K562 (cell line): ENCODE measurements at regions not wholly inside any gene's neighbourhood (a gene's known extent, or its start where the extent isn't known, plus 50 kb on each side); places are given as distances from the start of the nearest gene placed in this dataset.

ENCODE experiments used
- ARHGAP35 ChIP-seq: fragments of 450-650 bp; IDR thresholded peaks from 2 replicates; pipeline ENCODE4 v1.6.1; 2018; ENCODE audit not compliant: partially characterized antibody
- ESRRA ChIP-seq: fragments of 450-650 bp; IDR thresholded peaks from 2 replicates; pipeline ENCODE4 v1.6.1; 2014; ENCODE audit warnings: low read depth, mild to moderate bottlenecking, moderate library complexity, borderline replicate concordance
- HNRNPUL1 ChIP-seq: fragments of 200-400 bp; formaldehyde crosslinking; IDR thresholded peaks from 2 replicates; pipeline ENCODE4 v1.6.1; 2017; ENCODE audit warnings: low read length
- JUN ChIP-seq, 2 experiments: sonication (generic) in 1 of 2; formaldehyde crosslinking in 1 of 2; IDR thresholded peaks; 2 replicates each; pipeline versions ENCODE4 v1.6.1 to v1.8.0; 2012 to 2022; ENCODE audit warnings: borderline replicate concordance in 2 of 2, mild to moderate bottlenecking in 2 of 2, improper control_type of control experiment in 1 of 2, low read depth in 1 of 2, low read length in 1 of 2, missing genetic modification reagents in 1 of 2
- NRF1 ChIP-seq, 2 experiments: fragments of 450-650 bp; IDR thresholded peaks in 1 of 2; conservative IDR thresholded peaks in 1 of 2; 2 replicates each; pipeline ENCODE4 v1.6.1; 2014; ENCODE audit warnings: mild to moderate bottlenecking in 2 of 2
- POLR2A ChIP-seq: fragments of 450-650 bp; conservative IDR thresholded peaks from 2 replicates; pipeline ENCODE4 v1.6.1; 2016
- SMC3 ChIP-seq: conservative IDR thresholded peaks from 2 replicates; pipeline ENCODE4 v1.6.1; 2011; ENCODE audit warnings: low read depth, low read length, improper control_type of control experiment; ENCODE audit not compliant: insufficient read depth
- SP1 ChIP-seq: sonication (generic); formaldehyde crosslinking; IDR thresholded peaks from 2 replicates; pipeline ENCODE4 v1.8.1; 2022; ENCODE audit warnings: mild to moderate bottlenecking, missing genetic modification reagents
- ZNF274 ChIP-seq: IDR thresholded peaks from 2 replicates; pipeline ENCODE4 v1.6.1; 2011; ENCODE audit warnings: low read depth, mild to moderate bottlenecking, low read length, moderate library complexity, borderline replicate concordance
- TF ChIP-seq, protein P1 (sequence below), 2 experiments: fragments of 450-650 bp; conservative IDR thresholded peaks; 2 replicates each; pipeline ENCODE4 v1.6.1; 2017; ENCODE audit warnings: mild to moderate bottlenecking in 2 of 2, moderate library complexity in 2 of 2

GRCh38 chr2:104047516-104047915 is 806.4 kb upstream of the POU3F3 start:
- TF ChIP-seq ARHGAP35 (no peak), ESRRA (no peak), ZNF274 (no peak), JUN (IDR thresholded peaks at IDR 0.05; ENCODE audit: borderline replicate concordance, low read depth, low read length) (no peak), JUN (CRISPR knock-in tag; IDR thresholded peaks at IDR 0.05; ENCODE audit: borderline replicate concordance) (no peak), POLR2A (no peak), NRF1 (conservative IDR thresholded peaks at IDR 0.05 in 1 of 2, IDR thresholded peaks at IDR 0.05 in 1 of 2) (no peak), SMC3 (no peak), HNRNPUL1 (no peak), SP1 (CRISPR knock-in tag) (no peak)
- TF ChIP-seq, protein P1, sequence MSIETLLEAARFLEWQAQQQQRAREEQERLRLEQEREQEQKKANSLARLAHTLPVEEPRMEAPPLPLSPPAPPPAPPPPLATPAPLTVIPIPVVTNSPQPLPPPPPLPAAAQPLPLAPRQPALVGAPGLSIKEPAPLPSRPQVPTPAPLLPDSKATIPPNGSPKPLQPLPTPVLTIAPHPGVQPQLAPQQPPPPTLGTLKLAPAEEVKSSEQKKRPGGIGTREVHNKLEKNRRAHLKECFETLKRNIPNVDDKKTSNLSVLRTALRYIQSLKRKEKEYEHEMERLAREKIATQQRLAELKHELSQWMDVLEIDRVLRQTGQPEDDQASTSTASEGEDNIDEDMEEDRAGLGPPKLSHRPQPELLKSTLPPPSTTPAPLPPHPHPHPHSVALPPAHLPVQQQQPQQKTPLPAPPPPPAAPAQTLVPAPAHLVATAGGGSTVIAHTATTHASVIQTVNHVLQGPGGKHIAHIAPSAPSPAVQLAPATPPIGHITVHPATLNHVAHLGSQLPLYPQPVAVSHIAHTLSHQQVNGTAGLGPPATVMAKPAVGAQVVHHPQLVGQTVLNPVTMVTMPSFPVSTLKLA (conservative IDR thresholded peaks at IDR 0.05), result no peak
